ENCODE measurements at regions not wholly inside any gene's neighbourhood (a gene's known extent, or its start where the extent isn't known, plus 50 kb on each side); places are given as distances from the start of the nearest gene placed in this dataset.
"Not testable (repeated sequence)": the region's sequence is repeated elsewhere in the genome, so short reads cannot be mapped to it uniquely, and the experiment has no call there.

DNA sequence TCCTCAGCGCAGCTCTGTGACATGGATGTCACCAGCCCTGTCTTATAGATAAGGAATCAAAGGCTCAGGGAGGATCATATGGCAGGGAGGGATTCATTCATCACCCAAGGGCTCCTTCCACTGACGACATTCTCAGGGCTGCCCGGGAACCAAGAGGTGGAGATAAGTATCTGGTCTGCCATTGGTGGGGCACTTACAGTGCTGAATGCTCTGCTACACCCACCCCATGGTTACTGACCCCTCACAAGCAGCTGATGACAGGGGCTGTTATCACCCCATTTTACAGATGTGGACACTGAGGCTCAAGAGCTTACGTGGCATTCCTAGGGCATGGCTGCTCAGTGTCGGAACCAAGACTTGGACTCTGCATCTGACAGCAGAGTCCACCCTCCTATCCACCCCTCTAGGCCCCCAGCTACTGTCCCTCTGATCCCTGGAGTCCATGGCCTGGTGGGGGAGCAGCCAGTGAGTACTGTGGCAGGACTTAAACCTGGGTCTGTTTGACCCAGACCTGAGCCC is 155.1 kb downstream of the PTPRU start:
- DNase-seq = no peak
- H3K9me3 ChIP-seq (replicated peaks; ENCODE audit: control insufficient read depth, low read depth, low read length) = no peaks in the 10 kb centered on the region
- H3K4me3 ChIP-seq (ENCODE audit: low read length) = no peak overlapping the region
- peaks cover 2% of the 10 kb centered on the region for H3K27me3 ChIP-seq (ENCODE audit: control insufficient read depth, insufficient read depth, low read length)
- 94% methylated on average over 2 of the region's 5 CpGs for WGBS (ENCODE audit: insufficient coverage)
- H3K36me3 ChIP-seq (ENCODE audit: control insufficient read depth, insufficient read depth, low read length) = no peaks in the 10 kb centered on the region
- peaks cover 6% of the 10 kb centered on the region for H3K4me1 ChIP-seq (ENCODE audit: control insufficient read depth, insufficient read depth, low read length)
- H3K27ac ChIP-seq (ENCODE audit: low read length) = no peak overlapping the region

DNA sequence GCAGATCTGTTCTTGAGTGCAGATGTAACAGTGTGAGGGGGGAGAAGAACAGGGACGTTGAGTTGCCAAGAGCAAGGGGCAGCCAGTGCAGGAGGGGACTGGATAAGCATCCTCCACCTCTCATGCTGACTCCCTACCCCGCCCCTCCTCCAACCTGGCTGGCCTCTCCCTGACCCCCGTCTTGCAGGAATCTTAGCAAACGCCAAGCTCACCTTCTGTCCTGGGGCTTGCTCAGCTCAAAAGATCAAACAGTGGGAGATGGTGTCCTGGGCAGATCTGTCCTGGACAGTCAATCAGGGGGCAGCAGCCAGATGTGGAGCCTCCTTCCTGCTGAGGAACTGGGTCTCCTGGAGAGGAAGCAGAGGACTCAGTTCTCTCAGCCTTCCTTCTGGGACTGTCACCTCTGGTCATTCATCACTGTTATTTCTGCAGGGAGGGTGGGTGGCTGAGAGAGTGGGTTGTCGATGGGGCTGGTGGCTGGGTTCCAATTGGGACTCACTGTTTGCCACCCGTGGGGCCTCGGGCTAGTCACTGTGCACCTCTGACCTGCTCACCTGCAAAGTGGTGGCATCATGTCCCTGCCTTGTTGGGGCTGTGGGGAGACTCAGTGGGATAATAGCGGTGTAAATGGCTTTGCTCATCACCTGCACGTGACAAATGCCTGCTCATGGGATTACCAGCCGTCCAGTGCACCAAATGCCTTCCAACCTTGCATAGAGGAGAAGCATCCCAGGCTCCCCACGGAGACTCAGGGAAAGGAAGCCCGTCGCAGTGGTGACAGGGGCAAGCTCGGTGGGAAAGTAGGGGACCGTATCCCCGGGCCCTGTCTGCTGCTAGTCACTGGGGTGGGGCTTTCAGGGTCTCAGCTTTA is 154.4 kb downstream of the PTPRU start:
- Histone ChIP-seq H3K4me3 (ENCODE audit: low read length) (no peak overlapping the region), H3K9me3 (replicated peaks; ENCODE audit: control insufficient read depth, low read depth, low read length) (no peaks in the 10 kb centered on the region), H3K27me3 (ENCODE audit: control insufficient read depth, insufficient read depth, low read length) (peaks cover 4% of the 10 kb centered on the region), H3K36me3 (ENCODE audit: control insufficient read depth, insufficient read depth, low read length) (no peaks in the 10 kb centered on the region), H3K4me1 (ENCODE audit: control insufficient read depth, insufficient read depth, low read length) (peaks cover 6% of the 10 kb centered on the region), H3K27ac (ENCODE audit: low read length) (no peak overlapping the region)
- DNase-seq = no peak
- 42% methylated on average over 11 of the region's 16 CpGs for WGBS (ENCODE audit: insufficient coverage)

DNA sequence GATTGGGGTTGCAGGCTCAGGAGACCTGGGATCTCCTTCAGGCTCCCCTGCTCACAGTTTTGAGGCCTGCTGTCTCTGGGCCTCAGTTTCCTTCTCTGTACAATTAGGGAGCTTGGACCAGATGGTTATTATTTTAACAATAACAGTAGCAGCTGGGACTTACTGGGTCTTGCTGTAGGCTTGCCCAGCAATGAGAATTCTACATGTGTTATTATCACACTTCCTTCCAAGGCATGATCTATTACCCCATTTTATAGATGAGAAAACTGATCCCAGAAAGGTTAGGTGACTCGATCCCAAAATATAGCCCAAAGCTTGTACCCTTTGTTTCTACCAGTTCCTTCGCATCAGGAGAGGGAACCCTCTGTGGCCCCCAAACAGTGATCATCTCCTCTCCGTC is 153.8 kb downstream of the PTPRU start:
- H3K4me1 ChIP-seq (ENCODE audit: control insufficient read depth, insufficient read depth, low read length) = peaks cover 2% of the 10 kb centered on the region
- no peak for DNase-seq
- no peaks in the 10 kb centered on the region for H3K9me3 ChIP-seq (replicated peaks; ENCODE audit: control insufficient read depth, low read depth, low read length)
- no CpG with 5 or more reads among the region's 3 CpGs for WGBS (ENCODE audit: insufficient coverage)
- H3K4me3 ChIP-seq (ENCODE audit: low read length) = no peak overlapping the region
- peaks cover 4% of the 10 kb centered on the region for H3K27me3 ChIP-seq (ENCODE audit: control insufficient read depth, insufficient read depth, low read length)
- H3K36me3 ChIP-seq (ENCODE audit: control insufficient read depth, insufficient read depth, low read length) = no peaks in the 10 kb centered on the region
- H3K27ac ChIP-seq (ENCODE audit: low read length) = no peak overlapping the region

DNA sequence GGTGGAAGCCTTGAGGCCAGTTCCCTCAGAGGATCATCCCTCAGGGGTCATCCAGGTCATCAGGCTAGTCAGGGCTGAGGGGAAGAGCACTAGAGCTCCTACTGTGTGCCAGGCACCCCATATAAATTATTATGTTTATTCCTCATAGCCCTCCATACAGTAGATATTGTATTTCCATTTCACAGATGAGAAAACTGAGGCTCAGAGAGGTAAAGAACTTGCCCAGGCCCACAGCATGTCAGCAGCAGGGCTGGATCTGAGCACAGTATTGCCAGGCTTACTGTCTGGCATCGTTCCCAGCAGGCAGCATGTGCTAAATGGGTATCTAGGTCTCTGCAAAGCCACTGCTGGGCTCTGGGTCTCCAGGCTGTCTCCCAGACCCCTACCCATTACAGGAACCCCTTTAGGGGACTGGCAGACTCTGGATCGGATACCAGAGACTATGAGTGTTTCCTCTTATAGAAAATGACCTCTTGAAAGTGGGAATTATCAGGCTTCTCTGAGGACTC is 153.3 kb downstream of the PTPRU start:
- DNase-seq = no peak
- Histone ChIP-seq H3K4me1 (ENCODE audit: control insufficient read depth, insufficient read depth, low read length) (no peaks in the 10 kb centered on the region), H3K36me3 (ENCODE audit: control insufficient read depth, insufficient read depth, low read length) (no peaks in the 10 kb centered on the region), H3K9me3 (replicated peaks; ENCODE audit: control insufficient read depth, low read depth, low read length) (no peaks in the 10 kb centered on the region), H3K4me3 (ENCODE audit: low read length) (no peak overlapping the region), H3K27me3 (ENCODE audit: control insufficient read depth, insufficient read depth, low read length) (peaks cover 6% of the 10 kb centered on the region), H3K27ac (ENCODE audit: low read length) (no peak overlapping the region)
- WGBS (ENCODE audit: insufficient coverage) = 100% methylated on average over 1 of the region's 2 CpGs

DNA sequence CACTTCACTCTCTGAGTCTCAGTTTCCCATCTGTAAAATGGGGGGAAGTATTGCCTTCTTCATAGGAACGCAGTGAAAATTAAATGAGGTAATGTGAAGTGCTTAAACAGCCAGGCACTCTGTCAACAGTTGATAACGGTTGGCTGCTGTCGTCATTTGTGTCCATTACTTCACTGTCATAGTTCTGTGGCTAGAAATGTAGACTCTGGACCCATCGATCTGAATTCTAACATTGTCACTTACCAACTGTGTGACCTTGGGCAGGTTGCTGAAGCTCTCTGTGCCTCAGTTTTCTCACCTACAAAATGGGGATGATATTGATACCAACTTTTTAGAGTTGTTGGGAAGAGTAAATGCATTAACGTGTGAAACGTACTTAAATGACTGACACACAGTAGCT is 152.6 kb downstream of the PTPRU start:
- WGBS (ENCODE audit: insufficient coverage) = 81% methylated on average over 2 of the region's 6 CpGs
- Histone ChIP-seq H3K4me1 (ENCODE audit: control insufficient read depth, insufficient read depth, low read length) (no peaks in the 10 kb centered on the region), H3K27me3 (ENCODE audit: control insufficient read depth, insufficient read depth, low read length) (peaks cover 10% of the 10 kb centered on the region), H3K27ac (ENCODE audit: low read length) (no peak overlapping the region), H3K36me3 (ENCODE audit: control insufficient read depth, insufficient read depth, low read length) (no peaks in the 10 kb centered on the region), H3K9me3 (replicated peaks; ENCODE audit: control insufficient read depth, low read depth, low read length) (no peaks in the 10 kb centered on the region), H3K4me3 (ENCODE audit: low read length) (no peak overlapping the region)
- DNase-seq = no peak

DNA sequence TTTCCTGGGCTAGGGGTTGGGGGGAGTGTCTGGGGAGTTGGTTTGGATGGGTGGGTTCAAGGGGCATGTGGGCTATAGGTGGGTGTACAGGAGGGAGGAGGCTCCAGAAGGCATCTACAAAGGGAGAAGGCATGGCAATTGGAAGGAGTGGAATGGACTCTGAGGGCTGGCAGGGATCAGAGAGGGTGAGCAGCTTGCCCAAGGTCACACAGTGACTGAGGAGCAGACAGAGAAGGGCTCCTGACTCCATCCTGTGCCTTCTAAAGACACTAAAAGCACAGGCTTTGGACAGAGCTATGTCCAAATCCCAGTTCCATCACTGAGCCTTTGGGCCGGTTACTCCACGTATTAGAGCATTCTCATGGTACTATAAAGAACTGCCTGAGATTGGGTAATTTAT is 151.8 kb downstream of the PTPRU start:
- Histone ChIP-seq H3K4me3 (ENCODE audit: low read length) (no peak overlapping the region), H3K27me3 (ENCODE audit: control insufficient read depth, insufficient read depth, low read length) (peaks cover 13% of the 10 kb centered on the region), H3K9me3 (replicated peaks; ENCODE audit: control insufficient read depth, low read depth, low read length) (no peaks in the 10 kb centered on the region), H3K27ac (ENCODE audit: low read length) (no peak overlapping the region), H3K36me3 (ENCODE audit: control insufficient read depth, insufficient read depth, low read length) (no peaks in the 10 kb centered on the region), H3K4me1 (ENCODE audit: control insufficient read depth, insufficient read depth, low read length) (no peaks in the 10 kb centered on the region)
- DNase-seq = no peak
- no CpG with 5 or more reads among the region's 2 CpGs for WGBS (ENCODE audit: insufficient coverage)

GRCh38 chr1:29387210-29387609 is 150.9 kb downstream of the PTPRU start:
- Histone ChIP-seq H3K27me3 (ENCODE audit: control insufficient read depth, insufficient read depth, low read length) (peaks cover 16% of the 10 kb centered on the region), H3K4me1 (ENCODE audit: control insufficient read depth, insufficient read depth, low read length) (no peaks in the 10 kb centered on the region), H3K9me3 (replicated peaks; ENCODE audit: control insufficient read depth, low read depth, low read length) (no peaks in the 10 kb centered on the region), H3K4me3 (ENCODE audit: low read length) (no peak overlapping the region), H3K27ac (ENCODE audit: low read length) (no peak overlapping the region), H3K36me3 (ENCODE audit: control insufficient read depth, insufficient read depth, low read length) (no peaks in the 10 kb centered on the region)
- 69% methylated on average over 3 of the region's 3 CpGs for WGBS (ENCODE audit: insufficient coverage)
- DNase-seq = no peak

DNA sequence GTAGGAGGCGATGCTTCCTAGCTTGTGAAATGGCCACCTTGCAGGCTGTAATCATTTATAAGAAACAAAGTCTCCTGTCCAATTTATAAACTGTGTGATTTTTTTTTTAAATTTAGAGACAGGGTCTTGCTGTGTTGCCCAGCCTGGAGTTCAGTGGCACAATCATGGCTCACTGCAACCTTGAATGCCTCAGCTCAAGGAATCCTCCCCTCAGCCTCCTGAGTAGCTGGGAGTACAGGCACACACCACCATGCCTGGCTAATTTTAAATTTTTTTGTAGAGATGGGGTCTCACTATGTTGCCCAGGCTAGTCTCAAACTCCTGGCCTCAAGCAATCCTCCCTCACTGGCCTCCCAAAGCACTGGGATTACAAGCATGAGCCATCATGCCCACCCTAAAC is 150.1 kb downstream of the PTPRU start:
- no CpG with 5 or more reads among the region's 1 CpG for WGBS (ENCODE audit: insufficient coverage)
- not testable (repeated sequence) for H3K4me1 ChIP-seq (ENCODE audit: control insufficient read depth, insufficient read depth, low read length); H3K9me3 ChIP-seq (replicated peaks; ENCODE audit: control insufficient read depth, low read depth, low read length); H3K4me3 ChIP-seq (ENCODE audit: low read length); DNase-seq; H3K36me3 ChIP-seq (ENCODE audit: control insufficient read depth, insufficient read depth, low read length); H3K27ac ChIP-seq (ENCODE audit: low read length)
- peaks cover 16% of the 10 kb centered on the region for H3K27me3 ChIP-seq (ENCODE audit: control insufficient read depth, insufficient read depth, low read length)

GRCh38 chr1:29385966-29386365 is 149.6 kb downstream of the PTPRU start:
- Histone ChIP-seq H3K27ac (ENCODE audit: low read length) (no peak overlapping the region), H3K36me3 (ENCODE audit: control insufficient read depth, insufficient read depth, low read length) (no peaks in the 10 kb centered on the region), H3K9me3 (replicated peaks; ENCODE audit: control insufficient read depth, low read depth, low read length) (no peaks in the 10 kb centered on the region), H3K27me3 (ENCODE audit: control insufficient read depth, insufficient read depth, low read length) (peaks cover 16% of the 10 kb centered on the region), H3K4me1 (ENCODE audit: control insufficient read depth, insufficient read depth, low read length) (no peaks in the 10 kb centered on the region), H3K4me3 (ENCODE audit: low read length) (no peak overlapping the region)
- 77% methylated on average over 3 of the region's 5 CpGs for WGBS (ENCODE audit: insufficient coverage)
- DNase-seq = no peak

DNA sequence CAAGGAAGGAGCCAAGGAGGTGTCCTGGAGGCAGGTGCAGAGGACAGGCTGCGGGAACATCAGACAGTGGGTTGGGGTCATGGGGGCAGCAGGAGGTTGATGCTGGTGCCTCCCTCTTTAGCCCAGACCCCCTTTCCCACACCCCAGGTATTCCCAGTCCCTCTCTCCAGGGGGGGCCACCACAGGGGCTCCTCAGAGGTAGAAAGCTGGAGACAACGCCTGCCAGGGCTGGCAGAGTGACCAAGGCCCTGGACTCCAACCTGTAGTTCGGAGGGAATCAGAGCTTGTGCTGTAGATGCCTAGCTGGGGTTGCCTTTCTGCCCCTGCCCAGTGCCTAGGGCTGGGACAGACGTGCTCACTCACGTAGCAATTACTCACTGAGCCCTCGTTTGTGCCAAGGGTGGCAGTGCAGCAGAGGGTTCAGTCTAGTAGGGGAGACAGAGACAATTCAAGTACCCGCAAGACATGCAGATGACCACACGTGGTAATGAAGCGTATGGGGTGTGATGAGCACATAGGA is 148.2 kb downstream of the PTPRU start:
- 80% methylated on average over 8 of the region's 9 CpGs for WGBS (ENCODE audit: insufficient coverage)
- no peak for DNase-seq
- no peaks in the 10 kb centered on the region for H3K4me1 ChIP-seq (ENCODE audit: control insufficient read depth, insufficient read depth, low read length)
- peaks cover 4% of the 10 kb centered on the region for H3K9me3 ChIP-seq (replicated peaks; ENCODE audit: control insufficient read depth, low read depth, low read length)
- H3K4me3 ChIP-seq (ENCODE audit: low read length) = no peak overlapping the region
- peaks cover 13% of the 10 kb centered on the region for H3K27me3 ChIP-seq (ENCODE audit: control insufficient read depth, insufficient read depth, low read length)
- no peak overlapping the region for H3K27ac ChIP-seq (ENCODE audit: low read length)
- no peaks in the 10 kb centered on the region for H3K36me3 ChIP-seq (ENCODE audit: control insufficient read depth, insufficient read depth, low read length)
